Stimulated activated CD8-positive, alpha-beta memory T cell treated with anti-CD3 and anti-CD28 coated beads, Interleukin-2, amount 100 ng/mL, for 1 hour (primary cell): ENCODE measurements at regions not wholly inside any gene's neighbourhood (a gene's known extent, or its start where the extent isn't known, plus 50 kb on each side); places are given as distances from the start of the nearest gene placed in this dataset.

Experiments
- DNase-seq, 2 donors: peaks; one replicate each; pipeline ENCODE4 v3.0.0-alpha.2; 2020; ENCODE audit warnings: low read depth in 2 of 2

- DNase-seq: no peak
These were observed 112.3 kb upstream of the IRF2BP2 start for GRCh38 chr1:234722270-234722704.

- no peak for DNase-seq
These were observed 111.7 kb upstream of the IRF2BP2 start for GRCh38 chr1:234721476-234722269.

DNA sequence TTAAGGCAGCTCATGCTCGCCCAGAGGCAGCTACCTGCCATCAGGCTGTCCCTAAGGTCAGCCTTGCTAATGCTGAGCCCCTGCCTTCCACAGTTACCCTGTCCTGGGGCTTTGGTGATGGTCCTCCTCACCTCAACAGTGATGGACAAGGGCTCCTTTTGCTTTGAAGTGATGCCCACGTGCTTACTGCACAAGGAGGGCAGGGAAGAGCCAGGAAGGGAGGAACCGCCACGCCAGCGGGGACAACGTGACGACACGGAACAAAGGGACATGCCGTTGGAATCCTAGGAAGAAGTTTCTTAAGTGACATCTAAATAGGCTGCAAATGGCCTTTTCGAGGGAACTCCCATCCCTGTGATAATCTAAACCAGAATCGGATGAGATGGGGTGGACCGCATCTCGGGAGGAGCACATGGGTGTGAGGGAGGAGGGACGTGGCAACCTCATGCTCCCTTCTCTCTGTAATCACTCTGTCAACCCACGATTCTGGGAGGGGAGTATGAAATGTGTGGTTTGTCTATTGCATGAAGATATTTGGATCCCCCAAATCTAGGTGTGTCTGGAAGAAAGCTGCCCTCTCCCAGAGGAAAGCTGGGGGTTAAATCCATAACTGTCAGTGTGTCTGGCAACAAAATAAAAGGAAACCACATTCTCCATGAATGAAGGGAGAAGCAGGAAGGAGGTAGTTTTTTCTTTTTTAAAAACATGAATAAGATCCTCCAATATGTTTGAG, 110.9 kb upstream of the IRF2BP2 start:
- no peak for DNase-seq

- no peak for DNase-seq
These were observed 109.7 kb upstream of the IRF2BP2 start for GRCh38 chr1:234719454-234720251.

DNA sequence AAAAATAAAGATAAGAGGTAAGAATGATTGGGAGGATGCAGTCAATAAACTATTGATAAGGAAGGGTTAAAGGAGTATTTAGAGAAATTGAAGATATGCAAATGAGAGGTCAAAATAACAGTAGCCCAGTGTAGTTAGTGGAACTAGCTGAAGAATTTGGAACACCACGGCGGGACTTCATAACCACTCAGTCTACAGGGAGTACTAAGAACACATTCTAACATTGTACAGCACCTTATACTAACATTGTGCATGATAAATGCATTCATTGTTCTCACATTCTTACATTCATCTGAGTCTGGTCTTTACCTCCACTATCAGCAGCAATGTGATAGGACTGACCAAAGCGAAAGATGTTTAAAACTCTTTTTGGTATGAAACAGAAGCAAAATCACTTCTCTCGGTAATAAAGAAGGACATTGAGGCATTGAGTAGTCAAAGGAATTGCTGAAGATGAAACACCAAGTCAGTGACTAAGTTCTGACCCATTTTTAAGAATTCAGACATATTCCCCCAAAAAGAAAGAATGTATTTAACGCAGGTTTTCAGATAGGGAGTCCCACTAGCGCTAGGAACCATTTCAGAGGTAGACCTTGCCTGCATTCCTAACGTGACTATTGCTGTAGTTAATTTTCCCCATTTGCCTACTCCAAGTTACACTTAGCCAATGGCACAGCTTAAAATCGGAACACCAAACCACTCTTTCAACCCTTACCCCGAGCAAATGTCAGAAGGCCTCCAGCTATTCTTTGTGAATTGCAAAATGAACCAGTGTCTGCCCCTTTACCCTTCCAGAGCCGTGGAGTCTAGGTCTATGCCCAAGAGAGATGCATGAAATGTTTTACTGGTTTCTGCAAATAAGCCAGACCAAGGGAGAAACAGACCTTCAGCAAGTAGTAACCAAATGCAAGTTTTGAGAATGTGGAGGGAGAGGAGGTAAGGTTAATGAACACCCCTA, 108.8 kb upstream of the IRF2BP2 start:
- DNase-seq: no peak

GRCh38 chr1:234716908-234717375, 107.0 kb upstream of the IRF2BP2 start:
- DNase-seq: no peak

DNA sequence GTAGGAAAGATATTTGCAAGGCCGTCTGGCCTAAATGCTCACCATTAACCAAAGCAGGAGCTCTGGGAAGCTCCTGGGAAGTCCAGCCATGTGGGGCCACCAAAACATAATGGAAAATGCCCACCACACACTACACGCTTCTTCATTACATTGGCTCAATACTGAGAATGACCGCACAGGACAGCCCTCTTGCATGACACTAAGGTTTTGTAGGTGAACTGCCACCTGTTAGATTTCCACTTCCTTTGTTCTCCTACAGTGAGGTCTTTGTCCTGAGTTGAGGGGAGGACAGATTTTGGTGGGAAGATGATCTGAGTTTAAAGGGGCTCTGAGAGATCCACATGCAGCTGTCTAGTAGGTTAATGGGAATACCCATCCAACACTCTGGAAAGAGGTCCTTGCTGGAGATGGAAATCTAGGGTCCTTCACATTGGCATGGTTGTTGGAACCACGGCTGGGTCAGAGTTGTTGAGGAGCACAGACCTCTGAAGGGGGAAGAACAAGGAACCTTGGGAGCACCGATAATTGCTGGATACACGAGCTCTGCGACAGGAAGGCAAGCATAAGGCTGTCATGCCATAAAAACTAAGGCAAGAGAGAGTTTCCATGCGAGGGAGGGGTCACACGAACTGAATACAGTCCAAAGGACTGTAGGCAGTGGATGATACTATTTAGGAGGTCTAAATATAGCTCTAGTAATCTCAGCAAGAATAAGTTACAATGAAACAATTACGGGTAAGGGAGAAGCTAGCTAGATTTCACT, 105.5 kb upstream of the IRF2BP2 start:
- DNase-seq: no peak

GRCh38 chr1:234713859-234714258, 103.9 kb upstream of the IRF2BP2 start:
- no peak for DNase-seq

GRCh38 chr1:234713440-234713839, 103.5 kb upstream of the IRF2BP2 start:
- DNase-seq: no peak

DNA sequence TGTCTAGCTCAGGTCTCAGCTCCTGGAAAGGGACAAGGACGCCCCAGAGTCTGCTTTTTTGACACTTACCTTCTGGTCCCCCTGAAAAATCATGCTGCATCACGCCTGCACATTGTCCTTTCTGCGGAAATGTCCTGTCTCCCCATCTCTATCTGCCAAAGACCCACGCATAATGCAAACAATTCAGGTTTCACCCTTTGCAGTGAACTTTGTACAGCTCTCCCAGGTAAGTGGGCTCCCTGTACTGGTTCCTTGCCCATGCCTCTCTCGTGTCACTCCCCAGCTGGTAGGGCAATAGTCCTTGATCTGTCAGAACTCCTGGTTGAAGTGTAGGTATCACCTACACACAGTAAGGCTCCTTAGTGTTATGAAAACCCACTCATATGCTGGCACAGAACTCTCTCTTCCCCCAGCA, 102.9 kb upstream of the IRF2BP2 start:
- DNase-seq: no peak

DNA sequence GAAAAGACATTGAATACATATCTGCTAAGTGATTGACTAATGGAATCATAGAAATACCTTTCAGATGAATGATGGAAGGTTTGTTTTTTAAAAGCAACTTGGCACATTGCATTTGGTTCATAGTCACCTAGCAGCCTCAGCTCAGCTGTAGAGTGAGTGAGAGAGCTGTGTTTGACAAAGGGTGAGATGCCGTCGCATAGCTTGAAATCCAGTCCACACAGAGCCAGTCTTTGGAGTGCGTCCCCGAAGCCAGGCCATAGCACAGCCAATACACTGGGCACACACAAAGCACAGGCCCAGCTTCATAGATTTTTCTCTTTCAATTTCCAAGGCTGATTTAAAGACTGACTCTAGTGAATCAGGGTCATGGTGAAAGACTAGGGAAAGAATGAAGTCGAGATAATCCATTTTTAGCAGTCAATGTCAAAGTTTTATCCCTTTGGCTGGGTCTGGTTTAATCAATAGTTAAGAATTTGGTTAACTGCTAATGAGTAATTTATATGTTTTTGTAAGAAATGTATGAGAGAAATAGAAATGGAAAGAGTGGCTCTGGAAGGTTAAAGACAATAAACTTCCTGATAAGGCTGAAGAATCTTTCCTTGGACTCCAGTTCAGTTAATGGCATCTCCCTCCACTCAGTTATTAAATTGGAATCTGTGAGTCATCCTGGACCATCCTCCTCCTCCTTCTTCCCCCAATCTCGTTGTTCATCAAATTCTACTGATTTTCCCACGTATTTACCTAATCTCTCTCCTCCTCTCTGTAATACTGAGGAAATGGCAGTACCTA, 101.2 kb upstream of the IRF2BP2 start:
- no peak for DNase-seq

DNA sequence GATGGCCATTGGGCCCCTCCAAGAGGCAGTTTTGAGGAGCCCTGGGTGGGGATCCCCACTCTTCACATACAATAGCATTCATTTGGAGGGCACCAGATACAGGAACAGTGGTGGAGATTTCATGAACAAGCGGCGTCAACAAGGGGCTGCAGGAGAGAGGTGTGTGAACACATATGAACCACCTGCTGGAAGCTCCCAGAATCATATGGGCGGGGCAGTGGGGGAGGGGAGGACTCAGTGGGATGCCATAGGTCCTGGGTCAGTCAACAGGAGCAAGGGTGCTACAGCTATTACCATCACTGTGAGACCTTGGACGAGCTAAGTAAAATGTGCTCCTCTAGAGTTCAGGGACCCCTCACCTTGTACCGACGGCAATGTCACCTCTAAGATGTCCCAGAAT, 100.4 kb upstream of the IRF2BP2 start:
- DNase-seq: no peak

- DNase-seq: no peak
These were observed 99.7 kb upstream of the IRF2BP2 start for GRCh38 chr1:234709473-234710228.

DNA sequence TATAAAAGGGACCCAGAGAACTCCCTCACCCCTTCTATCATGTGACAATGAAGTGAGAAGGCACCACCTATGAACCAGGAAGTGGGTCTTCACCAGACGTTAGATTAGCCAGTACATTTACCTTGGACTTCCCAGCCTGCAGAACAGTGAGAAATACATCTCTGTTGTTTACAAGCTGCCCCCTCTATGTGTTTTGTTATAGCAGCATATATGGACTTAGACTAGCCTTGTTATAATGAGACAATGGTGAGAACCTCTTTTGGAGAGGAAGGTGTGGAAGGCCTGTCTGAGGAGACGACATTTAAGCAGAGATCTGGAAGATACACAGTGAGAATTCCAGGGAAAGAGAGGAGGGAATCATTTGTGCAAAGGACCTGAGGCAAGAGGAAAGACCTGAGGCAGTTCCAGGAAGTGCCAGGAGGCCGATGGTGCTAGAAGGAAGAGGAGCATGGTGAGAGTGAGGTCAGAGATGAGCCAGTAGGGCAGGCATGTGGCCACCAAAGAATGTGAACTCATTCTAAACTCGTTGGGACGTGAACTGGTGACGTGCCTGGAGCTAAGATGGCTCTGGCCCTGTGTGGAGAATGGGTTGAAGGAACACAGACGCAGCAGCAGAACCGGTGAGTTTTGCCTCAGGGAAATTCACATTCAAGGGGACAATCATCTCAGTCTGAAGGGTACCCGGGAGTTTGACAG, 98.9 kb upstream of the IRF2BP2 start:
- no peak for DNase-seq

GRCh38 chr1:234707641-234708040, 97.7 kb upstream of the IRF2BP2 start:
- DNase-seq: no peak

DNA sequence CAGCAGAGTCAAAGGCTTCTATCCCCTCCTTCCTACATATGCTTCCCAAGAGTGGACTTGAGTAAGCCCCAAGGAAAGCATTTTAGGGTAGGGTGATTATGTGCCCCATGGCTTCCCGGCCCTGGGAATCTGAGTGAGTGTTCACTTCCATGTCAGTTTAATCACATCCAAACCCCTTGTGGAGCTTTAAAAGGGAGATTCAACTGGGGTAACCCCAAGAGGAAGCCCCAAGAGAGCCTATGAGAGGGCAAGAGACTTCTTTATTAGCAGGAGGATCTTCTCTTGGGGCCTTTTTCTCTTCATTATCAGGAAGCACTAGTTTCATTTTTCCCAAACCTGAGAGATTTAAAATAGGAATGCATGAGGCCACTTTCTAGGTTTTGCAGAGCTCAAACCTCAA, 97.0 kb upstream of the IRF2BP2 start:
- no peak for DNase-seq

- no peak for DNase-seq
These were observed 96.2 kb upstream of the IRF2BP2 start for GRCh38 chr1:234706199-234706598.

DNA sequence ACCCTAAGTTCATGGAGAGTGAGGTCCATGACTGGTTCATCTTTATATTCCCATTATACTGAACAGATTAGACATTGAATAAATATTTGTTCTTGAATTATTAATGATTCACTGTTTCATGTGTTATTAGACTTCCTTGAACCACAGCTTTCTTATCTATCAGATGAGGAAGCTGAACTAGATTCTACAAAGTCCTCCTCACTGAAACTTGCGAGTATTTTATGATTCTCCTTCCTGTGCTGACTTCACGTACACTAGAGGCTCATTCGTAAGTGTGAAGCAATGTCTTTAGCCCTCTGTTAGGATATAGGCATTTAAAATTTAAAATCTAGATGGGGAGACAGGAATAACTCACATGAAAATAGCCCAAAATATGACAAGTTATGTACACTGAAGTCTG, 95.6 kb upstream of the IRF2BP2 start:
- DNase-seq: no peak
